HEK293 (cell line): ENCODE measurements at regions not wholly inside any gene's neighbourhood (a gene's known extent, or its start where the extent isn't known, plus 50 kb on each side); places are given as distances from the start of the nearest gene placed in this dataset.

Experiments used
- CTCF ChIP-seq: fragments of 450-650 bp; formaldehyde crosslinking; IDR thresholded peaks from 2 replicates; pipeline ENCODE4 v1.5.1; 2016; ENCODE audit warnings: missing biosample characterization, missing genetic modification characterization
- ELK4 ChIP-seq: IDR thresholded peaks from 2 replicates; pipeline ENCODE4 v1.6.1; 2011; ENCODE audit warnings: mild to moderate bottlenecking, low read depth, low read length, borderline replicate concordance
- ZNF155 ChIP-seq: fragments of 450-650 bp; formaldehyde crosslinking; IDR thresholded peaks from 2 replicates; pipeline ENCODE4 v1.5.1; 2016; ENCODE audit warnings: missing biosample characterization, missing genetic modification characterization
- ZNF169 ChIP-seq: fragments of 450-650 bp; formaldehyde crosslinking; IDR thresholded peaks from 2 replicates; pipeline ENCODE4 v1.5.1; 2016; ENCODE audit warnings: missing biosample characterization, missing genetic modification characterization
- ZNF223 ChIP-seq: fragments of 450-650 bp; formaldehyde crosslinking; IDR thresholded peaks from 2 replicates; pipeline ENCODE4 v1.5.1; 2016; ENCODE audit warnings: missing biosample characterization, missing genetic modification characterization
- ZNF324 ChIP-seq: fragments of 450-650 bp; formaldehyde crosslinking; IDR thresholded peaks from 2 replicates; pipeline ENCODE4 v1.5.1; 2016; ENCODE audit warnings: missing biosample characterization, missing genetic modification characterization
- ZNF555 ChIP-seq: fragments of 450-650 bp; formaldehyde crosslinking; conservative IDR thresholded peaks from 2 replicates; pipeline ENCODE4 v1.5.1; 2017; ENCODE audit warnings: missing biosample characterization, mild to moderate bottlenecking, missing genetic modification characterization, inconsistent platforms
- ZNF558 ChIP-seq: fragments of 450-650 bp; formaldehyde crosslinking; IDR thresholded peaks from 2 replicates; pipeline ENCODE4 v1.5.1; 2016; ENCODE audit warnings: missing biosample characterization, missing genetic modification characterization
- ZNF776 ChIP-seq: fragments of 450-650 bp; formaldehyde crosslinking; IDR thresholded peaks from 2 replicates; pipeline ENCODE4 v1.5.0; 2017; ENCODE audit warnings: missing biosample characterization, missing genetic modification characterization, borderline replicate concordance
- ZNF777 ChIP-seq: fragments of 450-650 bp; formaldehyde crosslinking; IDR thresholded peaks from 2 replicates; pipeline ENCODE4 v1.5.1; 2017; ENCODE audit warnings: missing biosample characterization, missing genetic modification characterization, borderline replicate concordance
- ZNF792 ChIP-seq: fragments of 450-650 bp; formaldehyde crosslinking; IDR thresholded peaks from 2 replicates; pipeline ENCODE4 v1.5.1; 2016; ENCODE audit warnings: missing biosample characterization, missing genetic modification characterization
- TF ChIP-seq, protein P1 (sequence below): fragments of 450-650 bp; formaldehyde crosslinking; IDR thresholded peaks from 2 replicates; pipeline ENCODE4 v1.5.1; 2016; ENCODE audit warnings: missing biosample characterization, missing genetic modification characterization, low read depth
- TF ChIP-seq, protein P2 (sequence below): fragments of 450-650 bp; formaldehyde crosslinking; IDR thresholded peaks from 2 replicates; pipeline ENCODE4 v1.5.1; 2016; ENCODE audit warnings: missing biosample characterization, missing genetic modification characterization

- TF ChIP-seq ZNF776 (tag by site-specific recombination) (no peak), CTCF (no peak), ZNF558 (tag by site-specific recombination) (no peak), ZNF792 (tag by site-specific recombination) (no peak), ZNF223 (tag by site-specific recombination) (no peak), ZNF555 (tag by site-specific recombination) (no peak), ZNF777 (no peak), ZNF324 (tag by site-specific recombination) (no peak), ZNF169 (no peak), ELK4 (no peak), ZNF155 (tag by site-specific recombination) (no peak)
- TF ChIP-seq, protein P1, sequence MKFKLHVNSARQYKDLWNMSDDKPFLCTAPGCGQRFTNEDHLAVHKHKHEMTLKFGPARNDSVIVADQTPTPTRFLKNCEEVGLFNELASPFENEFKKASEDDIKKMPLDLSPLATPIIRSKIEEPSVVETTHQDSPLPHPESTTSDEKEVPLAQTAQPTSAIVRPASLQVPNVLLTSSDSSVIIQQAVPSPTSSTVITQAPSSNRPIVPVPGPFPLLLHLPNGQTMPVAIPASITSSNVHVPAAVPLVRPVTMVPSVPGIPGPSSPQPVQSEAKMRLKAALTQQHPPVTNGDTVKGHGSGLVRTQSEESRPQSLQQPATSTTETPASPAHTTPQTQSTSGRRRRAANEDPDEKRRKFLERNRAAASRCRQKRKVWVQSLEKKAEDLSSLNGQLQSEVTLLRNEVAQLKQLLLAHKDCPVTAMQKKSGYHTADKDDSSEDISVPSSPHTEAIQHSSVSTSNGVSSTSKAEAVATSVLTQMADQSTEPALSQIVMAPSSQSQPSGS (tag by site-specific recombination), result no peak
- TF ChIP-seq, protein P2, sequence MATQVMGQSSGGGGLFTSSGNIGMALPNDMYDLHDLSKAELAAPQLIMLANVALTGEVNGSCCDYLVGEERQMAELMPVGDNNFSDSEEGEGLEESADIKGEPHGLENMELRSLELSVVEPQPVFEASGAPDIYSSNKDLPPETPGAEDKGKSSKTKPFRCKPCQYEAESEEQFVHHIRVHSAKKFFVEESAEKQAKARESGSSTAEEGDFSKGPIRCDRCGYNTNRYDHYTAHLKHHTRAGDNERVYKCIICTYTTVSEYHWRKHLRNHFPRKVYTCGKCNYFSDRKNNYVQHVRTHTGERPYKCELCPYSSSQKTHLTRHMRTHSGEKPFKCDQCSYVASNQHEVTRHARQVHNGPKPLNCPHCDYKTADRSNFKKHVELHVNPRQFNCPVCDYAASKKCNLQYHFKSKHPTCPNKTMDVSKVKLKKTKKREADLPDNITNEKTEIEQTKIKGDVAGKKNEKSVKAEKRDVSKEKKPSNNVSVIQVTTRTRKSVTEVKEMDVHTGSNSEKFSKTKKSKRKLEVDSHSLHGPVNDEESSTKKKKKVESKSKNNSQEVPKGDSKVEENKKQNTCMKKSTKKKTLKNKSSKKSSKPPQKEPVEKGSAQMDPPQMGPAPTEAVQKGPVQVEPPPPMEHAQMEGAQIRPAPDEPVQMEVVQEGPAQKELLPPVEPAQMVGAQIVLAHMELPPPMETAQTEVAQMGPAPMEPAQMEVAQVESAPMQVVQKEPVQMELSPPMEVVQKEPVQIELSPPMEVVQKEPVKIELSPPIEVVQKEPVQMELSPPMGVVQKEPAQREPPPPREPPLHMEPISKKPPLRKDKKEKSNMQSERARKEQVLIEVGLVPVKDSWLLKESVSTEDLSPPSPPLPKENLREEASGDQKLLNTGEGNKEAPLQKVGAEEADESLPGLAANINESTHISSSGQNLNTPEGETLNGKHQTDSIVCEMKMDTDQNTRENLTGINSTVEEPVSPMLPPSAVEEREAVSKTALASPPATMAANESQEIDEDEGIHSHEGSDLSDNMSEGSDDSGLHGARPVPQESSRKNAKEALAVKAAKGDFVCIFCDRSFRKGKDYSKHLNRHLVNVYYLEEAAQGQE (tag by site-specific recombination), result no peak
These were observed 117.9 kb upstream of the PELI1 start for GRCh38 chr2:64262071-64262470.
